GM12875 (cell line): ENCODE measurements at regions not wholly inside any gene's neighbourhood (a gene's known extent, or its start where the extent isn't known, plus 50 kb on each side); places are given as distances from the start of the nearest gene placed in this dataset.

Source experiments
- H3K4me3 ChIP-seq: one replicate; pipeline ENCODE4 v1.5.1; 2011; ENCODE audit warnings: low read depth, low read length, control low read depth
- TF ChIP-seq, protein P1 (sequence below): IDR thresholded peaks from 2 replicates; pipeline ENCODE4 v1.5.1; 2011; ENCODE audit warnings: low read depth, mild to moderate bottlenecking, control low read depth, inconsistent platforms, low read length, moderate library complexity, borderline replicate concordance; ENCODE audit not compliant: insufficient read depth

GRCh38 chr14:39860596-39861228 lies 428.5 kb upstream of the FBXO33 start:
- H3K4me3 ChIP-seq, result no peak overlapping the region
- TF ChIP-seq, protein P1, sequence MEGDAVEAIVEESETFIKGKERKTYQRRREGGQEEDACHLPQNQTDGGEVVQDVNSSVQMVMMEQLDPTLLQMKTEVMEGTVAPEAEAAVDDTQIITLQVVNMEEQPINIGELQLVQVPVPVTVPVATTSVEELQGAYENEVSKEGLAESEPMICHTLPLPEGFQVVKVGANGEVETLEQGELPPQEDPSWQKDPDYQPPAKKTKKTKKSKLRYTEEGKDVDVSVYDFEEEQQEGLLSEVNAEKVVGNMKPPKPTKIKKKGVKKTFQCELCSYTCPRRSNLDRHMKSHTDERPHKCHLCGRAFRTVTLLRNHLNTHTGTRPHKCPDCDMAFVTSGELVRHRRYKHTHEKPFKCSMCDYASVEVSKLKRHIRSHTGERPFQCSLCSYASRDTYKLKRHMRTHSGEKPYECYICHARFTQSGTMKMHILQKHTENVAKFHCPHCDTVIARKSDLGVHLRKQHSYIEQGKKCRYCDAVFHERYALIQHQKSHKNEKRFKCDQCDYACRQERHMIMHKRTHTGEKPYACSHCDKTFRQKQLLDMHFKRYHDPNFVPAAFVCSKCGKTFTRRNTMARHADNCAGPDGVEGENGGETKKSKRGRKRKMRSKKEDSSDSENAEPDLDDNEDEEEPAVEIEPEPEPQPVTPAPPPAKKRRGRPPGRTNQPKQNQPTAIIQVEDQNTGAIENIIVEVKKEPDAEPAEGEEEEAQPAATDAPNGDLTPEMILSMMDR, result no peak

DNA sequence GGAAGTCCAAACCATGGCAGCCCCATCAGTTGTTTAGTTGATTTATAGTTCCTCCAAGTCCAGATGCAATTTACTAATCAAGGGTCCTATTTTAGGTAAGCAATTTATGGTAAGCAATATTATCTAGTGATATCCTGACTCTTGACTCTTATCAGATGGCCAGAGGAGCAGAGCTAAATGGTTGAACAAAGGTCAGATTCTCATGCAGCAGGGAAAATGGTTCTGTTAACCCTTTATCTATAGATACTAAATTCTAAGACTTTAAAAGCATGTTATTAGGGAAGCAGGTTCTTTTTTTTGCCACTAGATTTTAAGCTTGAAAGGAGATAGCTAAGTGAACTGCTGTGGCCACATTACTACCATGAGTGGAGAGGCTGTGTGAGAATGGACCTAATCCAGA lies 427.1 kb upstream of the FBXO33 start:
- TF ChIP-seq, protein P1, result no peak

GRCh38 chr14:39857376-39858055 lies 425.3 kb upstream of the FBXO33 start:
- TF ChIP-seq, protein P1, result no peak
- H3K4me3 ChIP-seq, result no peak overlapping the region

More for the DNA sequence above, 427.1 kb upstream of the FBXO33 start:
- H3K4me3 ChIP-seq, result no peak overlapping the region

DNA sequence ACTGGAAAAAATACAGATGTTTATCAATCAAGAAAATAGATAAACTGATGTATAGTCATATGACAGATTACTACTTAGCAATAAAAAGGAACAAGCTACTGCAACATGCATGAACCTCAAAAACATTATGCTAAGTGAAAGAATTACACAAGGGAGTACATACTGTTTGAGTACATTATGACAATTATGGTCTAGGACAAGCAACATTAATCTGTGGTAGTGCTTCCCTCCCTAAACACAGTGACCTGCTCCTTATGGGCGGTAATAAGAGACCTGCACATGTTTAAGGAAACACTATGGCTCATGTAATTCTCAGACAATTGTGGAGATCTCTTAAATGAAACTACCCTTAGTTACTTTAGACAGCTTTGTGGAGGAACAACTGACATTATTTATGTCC lies 421.2 kb upstream of the FBXO33 start:
- TF ChIP-seq, protein P1, result no peak
- no peak overlapping the region for H3K4me3 ChIP-seq

DNA sequence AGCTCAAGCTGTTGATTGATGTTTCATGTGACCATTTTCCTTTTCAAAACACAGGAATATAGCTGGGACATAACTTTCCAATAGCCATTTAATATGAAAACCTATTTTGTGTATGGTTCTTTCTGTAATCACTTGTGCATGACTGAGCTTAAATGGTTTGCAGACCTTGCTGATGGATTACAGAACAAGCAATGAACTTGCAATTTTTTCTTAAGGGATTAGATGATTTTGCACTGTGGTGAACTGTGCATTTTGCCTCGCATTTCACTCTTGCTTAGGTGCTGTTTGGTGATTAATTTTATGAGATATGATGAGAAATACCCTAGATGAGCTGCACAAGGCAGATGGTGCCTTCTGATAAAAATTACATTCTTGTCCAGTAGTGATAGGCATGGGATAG lies 419.0 kb upstream of the FBXO33 start:
- TF ChIP-seq, protein P1, result no peak
- H3K4me3 ChIP-seq, result no peak overlapping the region

DNA sequence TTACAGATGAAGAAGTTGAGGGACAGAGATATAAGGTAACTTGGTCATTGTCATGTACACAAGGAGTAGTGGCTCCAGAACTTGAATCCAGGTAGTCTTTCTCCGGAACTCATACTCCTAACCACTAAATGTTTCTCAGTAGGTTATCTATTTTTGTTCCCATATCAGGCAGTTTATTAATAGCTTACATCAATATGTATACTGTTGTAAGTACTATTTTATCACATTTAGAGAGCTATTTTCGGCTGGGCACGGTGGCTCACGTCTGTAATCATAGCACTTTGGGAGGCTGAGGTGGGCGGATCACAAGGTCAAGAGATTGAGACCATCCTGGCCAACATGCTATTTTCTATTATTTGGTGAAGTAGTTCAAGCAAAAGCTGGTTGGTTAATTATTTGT lies 415.6 kb upstream of the FBXO33 start:
- TF ChIP-seq, protein P1, result no peak
- no peak overlapping the region for H3K4me3 ChIP-seq

- TF ChIP-seq, protein P1, result no peak
These were observed 415.0 kb upstream of the FBXO33 start for GRCh38 chr14:39847194-39847593.

More at GRCh38 chr14:39847194-39847593, 415.0 kb upstream of the FBXO33 start:
- H3K4me3 ChIP-seq, result no peak overlapping the region
